ENCODE measurements at regions not wholly inside any gene's neighbourhood (a gene's known extent, or its start where the extent isn't known, plus 50 kb on each side); places are given as distances from the start of the nearest gene placed in this dataset.

DNA sequence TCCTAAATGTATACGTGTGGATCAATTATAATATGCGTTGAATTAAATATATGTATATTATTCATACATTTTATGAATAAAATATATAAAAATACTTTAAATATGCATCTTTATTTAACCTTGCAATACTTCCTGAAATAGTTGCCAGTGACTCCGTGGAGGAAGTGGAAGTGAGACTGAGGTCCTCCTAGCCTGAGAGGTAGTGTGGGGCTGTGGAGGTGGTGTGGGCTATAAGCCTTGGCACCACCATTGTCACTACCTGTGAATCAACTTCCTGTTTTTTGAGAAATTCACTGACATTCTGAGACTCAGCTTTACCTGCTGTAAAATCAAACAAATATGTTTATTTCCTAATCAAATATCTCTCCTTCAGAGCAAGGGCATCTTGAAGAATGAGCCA lies 514.2 kb downstream of the VRK1 start:
- no peak for DNase-seq

DNA sequence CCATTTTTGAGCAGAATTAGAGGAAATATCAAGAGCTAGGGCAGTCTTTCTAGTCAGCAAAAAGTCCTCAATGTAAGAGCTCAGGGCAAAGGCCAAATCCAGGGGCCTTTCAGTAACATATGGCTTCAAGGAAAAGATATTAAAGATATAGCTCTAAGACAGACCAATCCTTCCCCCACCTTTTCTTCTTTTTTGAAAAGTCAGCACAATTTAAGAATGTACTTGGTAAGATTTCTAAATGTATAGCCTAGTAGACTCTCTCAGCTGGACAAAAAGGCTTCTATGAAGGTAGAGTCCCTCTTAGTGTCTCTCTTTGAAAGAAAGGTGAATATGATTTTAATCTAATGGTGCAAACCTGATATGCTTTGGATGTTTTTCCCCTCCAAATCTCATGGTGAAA lies 515.7 kb downstream of the VRK1 start:
- DNase-seq, result no peak

DNA sequence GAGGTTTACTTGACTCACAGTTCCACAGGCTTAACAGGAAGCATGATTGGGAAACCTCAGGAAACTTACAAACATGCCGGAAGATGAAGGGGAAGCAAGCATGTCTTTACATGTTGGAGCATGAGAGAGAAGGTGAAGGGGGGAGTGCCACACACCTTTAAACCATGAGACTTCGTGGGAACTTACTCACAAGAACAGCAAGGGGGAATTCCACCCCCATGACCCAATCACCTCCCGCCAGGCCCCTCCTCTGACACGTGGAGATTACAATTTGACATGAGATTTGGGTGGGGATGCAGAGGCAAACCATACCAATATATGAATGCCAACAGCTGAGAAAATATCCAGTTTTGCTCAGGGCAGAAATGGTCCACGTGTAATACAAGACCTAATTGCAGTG lies 518.6 kb downstream of the VRK1 start:
- DNase-seq, result no peak

DNA sequence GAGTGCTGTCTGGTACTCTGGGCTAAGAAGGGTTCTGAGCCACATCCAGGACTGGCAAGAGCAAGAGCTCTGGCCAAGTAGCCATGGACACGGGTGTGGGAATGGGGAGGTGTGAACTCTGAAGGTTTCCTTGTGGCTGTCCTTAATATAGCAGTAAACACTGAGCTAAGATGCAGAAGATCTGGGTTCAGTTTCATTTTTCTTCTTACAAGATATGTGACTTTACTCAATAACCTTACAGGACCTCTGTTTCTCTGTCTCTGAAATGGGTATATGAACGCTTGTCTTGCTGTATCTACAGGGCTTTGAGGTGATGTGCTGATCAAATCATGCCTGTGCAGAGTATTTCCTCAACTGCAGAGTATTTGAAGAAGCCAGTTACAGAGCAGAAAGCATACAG lies 521.2 kb downstream of the VRK1 start:
- DNase-seq, result no peak

DNA sequence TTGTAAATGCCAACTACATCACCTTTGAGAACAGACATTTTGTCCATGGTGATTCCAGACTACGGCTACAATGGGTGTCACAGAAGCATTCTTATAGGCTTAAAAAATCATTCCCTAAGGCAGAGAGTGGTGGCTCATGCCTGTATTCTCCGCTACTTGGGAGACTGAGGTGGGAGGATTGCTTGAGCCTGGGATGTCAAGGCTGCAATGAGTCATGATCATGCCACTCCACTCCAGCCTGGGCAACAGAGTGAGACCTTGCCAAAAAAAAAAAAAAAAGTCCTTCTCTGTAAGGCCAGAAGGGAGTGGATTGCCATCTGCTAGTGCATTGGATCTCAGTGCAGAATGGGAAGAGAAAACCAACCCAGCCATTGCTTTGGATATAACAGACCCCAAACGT lies 522.5 kb downstream of the VRK1 start:
- DNase-seq, result no peak

DNA sequence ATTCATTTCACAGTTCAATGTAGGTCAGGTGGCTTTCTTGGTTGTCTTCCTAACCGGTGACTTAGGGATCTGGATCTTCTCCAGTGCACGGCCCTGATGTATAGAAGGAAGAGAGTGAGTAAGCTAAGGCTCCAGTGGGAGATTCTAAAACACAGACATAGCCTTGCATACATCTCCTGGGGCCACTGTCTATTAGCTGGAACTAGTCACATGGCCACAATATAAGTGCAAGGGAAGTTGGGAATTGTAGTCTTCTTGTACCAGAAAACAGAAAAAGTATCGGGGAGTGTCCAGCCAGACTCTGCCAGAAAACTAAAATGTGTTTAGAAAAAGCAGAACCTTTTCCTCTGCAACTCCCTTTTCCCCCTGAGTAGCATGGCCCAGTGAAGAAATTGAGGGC lies 531.6 kb downstream of the VRK1 start:
- no peak for DNase-seq

DNA sequence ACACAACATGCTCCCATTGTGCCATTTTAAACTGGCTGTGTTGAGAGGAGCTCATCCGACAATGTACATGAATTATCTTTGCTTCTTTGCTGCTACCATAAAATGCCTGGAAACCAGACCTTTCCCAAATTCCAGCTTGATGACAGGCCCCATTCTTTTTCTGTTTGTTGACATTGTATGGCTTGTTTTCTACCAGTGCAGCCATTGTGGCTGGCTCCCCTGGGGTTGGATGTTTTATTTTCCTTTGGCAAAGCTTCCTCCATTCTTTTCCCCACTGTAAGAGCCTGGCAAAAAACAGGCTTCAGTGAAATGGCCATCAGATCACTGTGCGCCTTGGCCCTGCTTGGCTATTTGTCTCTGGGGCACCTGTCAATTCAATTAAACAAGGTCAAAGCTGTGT lies 532.5 kb downstream of the VRK1 start:
- DNase-seq, result no peak

DNA sequence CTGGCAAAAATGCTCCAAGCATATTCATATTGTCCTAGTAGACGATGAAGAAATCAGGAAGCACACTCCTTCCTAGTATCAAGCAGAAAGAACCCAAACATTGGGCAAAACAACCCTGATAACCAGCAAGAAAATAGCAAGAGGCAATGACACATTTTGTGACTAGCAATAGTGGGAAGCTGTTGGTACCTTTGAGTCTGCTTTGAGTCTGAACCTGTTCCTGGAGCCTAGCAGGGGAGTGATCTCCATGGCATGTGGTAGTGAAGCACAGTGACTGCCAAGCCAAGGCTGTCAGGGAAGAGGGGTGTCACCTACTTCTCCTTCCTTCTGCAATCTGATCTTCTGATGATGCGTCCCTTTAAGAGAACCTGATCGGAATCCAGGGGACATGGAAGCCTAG lies 533.9 kb downstream of the VRK1 start:
- no peak for DNase-seq

DNA sequence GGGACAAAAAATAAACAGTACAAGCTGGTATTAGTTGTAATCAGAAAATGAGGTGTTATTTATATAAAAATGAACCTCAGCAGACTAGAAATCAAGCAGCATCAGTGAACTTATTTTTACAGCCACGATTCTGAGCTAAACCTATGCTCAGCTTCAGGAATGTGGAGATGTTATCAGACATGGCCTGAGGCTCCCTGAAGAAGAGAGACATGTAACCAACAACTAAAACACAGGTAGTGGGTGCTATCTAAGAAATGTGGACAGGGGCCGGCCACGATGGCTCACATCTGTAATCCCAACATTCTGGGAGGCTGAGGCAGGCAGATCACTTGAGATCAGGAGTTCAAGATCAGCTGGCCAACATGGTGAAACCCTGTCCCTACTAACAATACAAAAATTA lies 534.3 kb downstream of the VRK1 start:
- DNase-seq, result no peak

DNA sequence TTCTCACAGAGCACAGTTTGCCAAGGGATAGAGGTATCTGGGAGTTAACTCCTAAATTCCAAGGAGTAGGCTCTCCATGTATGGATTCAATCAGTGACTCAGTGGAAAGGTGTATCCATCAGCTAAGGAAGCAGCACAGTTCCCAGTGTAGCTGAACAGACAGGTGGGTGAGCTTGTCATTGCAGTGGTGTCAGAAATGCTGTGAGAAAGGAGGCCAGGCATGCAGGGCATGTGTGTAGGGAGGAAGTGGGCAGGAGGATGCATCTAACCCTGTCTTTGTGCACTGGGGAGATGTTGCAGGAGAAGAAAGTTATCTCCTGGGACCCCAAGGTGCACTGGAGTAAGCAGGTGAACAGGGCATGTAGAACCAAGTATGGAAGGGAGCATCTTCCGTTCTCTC lies 539.0 kb downstream of the VRK1 start:
- DNase-seq, result no peak

DNA sequence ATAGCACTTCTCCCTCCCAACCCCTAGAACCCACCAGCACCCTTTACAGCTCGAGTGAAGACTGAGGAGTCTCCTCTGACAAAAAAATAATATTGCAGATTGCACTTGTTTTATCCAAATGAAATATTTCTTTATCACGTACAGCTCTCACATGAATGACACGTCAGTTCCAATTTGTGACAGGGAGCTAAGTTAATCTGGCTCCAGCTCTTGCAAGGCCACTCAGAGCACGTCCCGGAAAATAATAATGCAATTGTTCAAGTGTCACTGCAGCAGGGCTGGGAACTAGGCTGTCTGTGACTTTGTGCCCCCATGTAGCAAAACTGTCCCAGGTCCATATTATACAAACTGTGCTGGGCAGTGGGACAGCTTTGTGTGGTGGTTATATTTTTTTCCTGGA lies 539.6 kb downstream of the VRK1 start:
- DNase-seq, result no peak

DNA sequence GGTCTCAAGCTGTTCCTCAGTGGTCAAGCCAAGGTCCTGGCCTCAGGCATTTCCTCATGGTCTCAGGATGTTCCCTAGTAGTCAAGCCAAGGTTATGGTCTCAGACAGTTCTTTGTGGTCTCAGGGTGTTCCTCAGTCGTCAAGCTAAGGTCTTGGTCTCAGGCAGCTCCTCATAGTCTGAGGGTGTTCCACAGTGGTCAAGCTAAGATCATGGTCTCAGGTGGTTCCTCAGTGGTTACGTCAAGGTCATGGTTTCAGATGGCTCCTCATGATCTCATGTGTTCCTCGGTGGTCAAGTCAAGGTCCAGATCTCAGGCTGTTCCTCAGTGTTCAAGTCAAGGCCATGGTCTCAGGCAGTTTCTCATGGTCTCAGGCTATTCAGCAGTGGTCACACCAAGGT lies 540.1 kb downstream of the VRK1 start:
- no peak for DNase-seq

DNA sequence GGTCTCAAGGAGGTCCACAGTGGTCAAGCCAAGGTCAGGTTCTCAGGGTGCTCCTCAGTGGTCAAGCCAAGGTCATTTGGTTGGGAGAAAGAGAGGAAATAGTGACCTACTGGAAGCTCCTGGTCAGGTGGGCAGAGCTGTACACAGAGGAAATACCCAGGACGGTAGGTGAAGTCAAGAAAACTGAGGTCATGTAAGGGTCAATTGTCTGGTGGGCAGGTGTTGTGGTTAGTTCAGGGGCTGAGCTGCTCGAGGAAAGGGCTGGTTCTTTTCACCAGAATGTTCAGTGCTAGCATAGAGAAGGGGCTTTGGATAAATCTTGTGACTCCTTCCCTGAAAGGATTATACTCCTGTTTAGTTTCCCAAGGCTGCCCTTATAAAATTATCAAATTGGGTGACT lies 540.5 kb downstream of the VRK1 start:
- DNase-seq, result no peak

DNA sequence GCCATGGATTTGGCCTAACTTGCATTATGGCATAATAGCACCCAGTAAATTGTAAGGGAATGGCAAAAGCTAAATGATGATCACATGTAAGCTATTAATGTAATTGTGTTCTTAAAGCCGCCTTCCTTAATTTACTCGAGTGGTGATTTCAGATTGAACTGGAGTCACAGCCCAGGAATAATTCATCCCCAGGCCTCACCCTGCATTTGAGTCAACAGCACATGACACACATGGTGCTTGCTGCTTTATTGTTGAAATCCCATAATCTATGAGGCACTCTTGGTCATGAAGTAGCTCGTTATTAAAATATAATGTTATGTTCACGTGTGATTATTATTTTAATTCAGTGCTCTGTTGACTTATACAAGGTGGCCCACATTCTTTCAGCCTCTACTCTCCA lies 547.5 kb downstream of the VRK1 start:
- no peak for DNase-seq

DNA sequence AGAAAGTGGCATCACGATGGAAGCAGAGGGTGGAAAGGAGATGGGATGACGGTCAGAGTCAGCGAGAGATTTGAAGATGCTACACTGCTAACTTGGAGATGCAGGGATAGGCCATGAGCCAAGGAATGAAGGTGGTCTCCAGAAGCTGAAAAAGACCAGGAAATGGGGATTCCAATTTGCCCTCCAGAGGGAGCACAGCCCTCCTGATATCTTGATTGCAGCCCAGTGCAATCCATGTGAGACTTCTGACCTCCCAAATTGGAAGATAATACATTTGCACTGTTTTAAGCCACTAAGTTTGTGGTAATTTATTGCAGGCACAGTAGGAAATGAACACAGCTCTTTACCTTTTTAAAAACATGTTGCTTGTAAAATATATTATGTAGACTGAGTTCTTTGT lies 549.5 kb downstream of the VRK1 start:
- DNase-seq, result no peak

DNA sequence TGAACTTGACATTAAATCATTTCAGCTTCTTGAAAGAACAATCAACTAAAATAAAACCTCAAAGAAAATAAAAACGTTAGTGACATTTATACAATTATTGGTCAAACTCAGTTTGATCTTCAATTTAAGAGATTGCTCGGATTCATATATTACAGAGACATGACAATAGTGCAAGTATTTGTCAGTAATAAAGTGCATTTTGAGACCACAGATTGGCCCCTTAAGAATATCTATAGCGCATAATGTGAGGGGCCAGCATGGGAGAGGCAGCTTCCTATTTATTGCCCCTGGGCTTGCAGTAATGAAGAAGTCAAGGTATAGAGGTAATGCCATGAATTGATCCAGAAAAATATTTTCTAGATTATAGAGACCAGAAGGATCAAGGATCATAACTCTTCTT lies 552.3 kb downstream of the VRK1 start:
- DNase-seq, result no peak

DNA sequence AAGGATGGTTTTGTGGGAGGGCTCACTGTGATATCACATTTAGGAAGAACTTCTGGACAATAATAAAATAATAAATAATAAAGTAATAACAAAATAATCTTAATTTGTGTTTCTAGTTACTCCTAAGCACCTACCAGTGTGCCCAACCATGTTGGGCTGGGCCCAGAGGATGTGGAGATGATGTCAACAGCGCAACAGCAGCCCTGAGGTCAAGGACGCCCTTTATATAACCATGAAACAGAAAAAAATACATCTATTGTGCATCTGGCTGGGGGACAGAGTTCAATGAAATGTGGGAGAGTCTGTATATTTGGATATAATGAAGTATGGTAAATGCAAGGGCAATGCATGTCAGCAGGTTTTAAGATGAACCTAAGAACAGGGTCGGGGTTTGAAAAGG lies 552.8 kb downstream of the VRK1 start:
- no peak for DNase-seq

DNA sequence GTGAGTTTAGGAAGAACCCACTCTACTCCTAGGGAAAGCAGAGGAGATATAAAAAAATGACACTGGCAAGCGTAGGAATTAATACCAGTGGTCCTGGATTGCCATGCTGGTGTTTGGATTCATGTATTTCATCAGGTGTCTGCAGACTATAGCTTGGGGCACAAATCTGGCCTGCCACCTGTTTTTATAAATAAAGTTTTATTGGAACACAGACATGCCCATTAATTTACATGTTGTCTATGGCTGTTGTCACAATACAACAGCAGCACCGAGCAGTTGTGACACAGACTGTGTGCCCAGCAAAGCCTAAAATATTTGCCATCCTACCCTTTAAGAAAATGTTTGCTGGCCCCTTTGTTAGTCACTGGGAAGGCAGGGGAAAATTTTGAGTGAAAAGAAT lies 553.2 kb downstream of the VRK1 start:
- no peak for DNase-seq

DNA sequence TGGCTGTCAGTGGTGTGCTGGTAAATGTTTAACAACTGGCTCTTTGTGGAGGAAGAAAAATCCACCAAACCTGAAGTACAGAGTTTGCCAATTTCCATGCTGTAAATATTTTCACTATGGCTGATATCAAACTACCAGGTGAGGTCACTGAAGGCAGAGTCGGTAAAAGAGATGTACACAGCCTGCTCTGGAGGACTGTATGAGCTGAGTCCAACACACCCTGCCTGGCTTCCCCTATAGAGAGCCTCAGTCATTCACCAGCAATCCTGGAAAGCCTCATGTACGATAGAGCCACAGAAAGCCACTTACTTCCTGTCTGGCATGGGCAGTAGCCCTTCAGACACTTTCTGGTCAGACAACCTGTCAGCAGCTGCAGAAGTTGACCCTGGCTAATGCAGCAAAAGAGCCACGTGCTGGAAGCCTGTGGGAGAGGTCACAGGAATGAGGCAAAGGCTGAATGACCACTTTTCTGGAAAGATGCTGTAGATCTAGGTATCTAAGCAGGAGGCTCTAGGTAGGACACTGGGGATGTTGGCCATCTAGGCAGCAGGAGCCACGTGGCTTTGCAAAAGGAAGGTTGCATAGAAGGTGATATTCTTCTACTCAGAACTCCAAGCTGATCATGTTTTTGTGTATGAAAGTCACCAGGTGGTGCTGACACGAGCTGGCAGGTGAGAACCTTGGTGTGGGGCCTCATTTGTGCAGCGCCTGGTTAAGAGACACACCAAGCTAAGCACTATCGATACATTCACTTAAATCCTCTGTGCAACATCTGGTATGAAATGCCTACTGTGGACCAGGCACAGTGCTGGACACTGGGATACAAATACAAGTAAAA lies 553.9 kb downstream of the VRK1 start:
- no peak for DNase-seq

DNA sequence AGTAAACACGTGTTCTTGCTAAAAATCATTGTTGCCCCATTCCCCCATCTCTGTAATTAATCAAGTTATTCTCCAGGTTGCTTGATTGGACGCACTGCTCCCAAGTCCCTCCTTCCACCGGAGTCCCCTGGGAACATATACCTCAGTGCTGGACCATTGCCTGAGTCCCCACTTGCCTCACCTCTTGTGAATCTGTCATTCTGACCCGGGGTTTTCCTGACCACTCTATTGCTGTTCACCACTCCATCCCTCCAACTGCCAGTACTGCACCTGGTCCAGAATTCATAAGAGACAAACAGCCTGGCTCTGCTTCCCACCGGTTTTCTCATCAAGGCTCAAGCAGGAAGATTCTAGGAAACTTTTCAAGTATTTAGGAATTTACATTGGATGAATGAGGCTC lies 555.9 kb downstream of the VRK1 start:
- no peak for DNase-seq

DNA sequence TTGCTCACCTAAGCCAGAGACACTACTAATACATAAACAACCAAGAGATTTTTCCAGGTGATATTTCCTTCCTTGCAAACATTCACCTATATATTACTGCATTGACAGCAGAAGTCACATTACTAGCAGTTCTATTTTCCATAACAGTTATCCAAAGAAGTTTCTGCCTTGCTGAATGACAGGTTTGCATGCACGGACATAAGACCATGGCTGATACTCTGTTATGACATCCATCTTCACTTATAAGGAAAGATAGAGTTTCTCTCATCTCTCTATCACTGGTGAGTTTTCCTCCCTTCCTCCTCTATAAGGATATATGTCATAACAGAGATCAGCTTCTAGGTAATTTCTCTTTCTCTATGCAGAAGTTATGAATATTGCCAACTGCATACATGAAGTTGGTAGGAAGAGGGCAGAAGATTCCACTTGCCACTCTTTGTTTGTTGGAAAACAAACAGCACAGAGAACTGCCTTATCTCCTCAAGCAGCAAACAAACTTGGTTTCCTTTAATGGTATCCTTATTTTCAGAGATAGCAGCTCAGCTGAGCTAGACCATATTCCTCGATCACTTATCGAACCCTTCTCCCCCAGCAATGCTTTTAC lies 557.0 kb downstream of the VRK1 start:
- no peak for DNase-seq

DNA sequence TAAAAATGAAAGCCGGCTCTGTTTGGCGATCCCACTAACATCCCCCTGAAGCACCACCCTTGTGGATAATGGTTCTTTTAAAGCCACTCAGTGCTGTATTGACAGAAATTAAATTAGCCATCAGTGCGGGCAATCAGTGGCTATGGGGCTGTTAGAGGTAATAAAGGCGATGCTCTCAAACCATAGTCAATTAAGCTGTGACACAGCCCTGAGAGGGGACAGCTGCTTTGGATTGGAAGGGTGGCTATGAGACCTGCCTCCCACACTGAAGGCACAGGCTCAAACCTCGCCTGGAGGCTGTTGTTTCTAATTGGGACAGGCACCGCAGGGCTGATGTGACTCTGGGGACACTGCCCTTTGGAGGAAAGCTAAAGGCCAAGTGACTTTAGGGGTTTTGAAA lies 562.2 kb downstream of the VRK1 start:
- DNase-seq, result no peak

DNA sequence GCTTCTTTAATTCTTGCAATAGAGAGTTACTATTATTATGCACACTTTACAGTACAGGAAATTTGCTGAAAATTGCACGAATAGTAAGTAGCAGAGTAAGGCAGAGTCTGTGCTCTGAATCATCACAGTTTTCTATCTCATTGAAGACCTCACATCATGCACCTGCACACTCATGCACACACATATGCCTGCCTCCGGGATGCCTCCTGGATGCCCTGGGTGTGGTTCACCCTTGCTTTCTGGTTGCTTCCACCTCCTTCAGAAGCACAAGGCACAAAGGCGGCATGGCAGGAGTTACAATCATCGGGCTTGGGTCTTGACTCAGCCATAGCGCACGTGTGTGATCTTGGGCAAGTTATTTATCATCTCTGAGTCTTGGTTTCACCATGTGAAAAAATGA lies 564.0 kb downstream of the VRK1 start:
- DNase-seq, result no peak

DNA sequence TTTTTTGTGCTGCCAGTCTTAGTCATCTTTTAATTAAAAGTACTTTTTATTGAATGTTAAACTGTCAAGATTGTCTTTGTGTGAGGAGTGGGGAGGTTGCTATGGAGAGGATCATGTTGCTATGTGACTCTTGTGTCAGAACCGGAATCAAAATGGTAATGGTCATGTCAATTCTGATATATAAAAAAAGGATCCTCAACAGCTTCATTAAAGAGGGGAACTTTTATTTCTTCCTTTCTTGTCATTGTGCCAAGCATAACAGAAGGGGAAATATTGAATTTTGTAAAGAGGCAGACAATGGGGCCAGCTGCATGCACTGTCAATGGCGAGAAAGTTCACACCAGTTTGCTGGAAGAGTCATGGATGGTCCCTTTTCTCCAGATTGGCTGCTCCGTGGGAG lies 564.8 kb downstream of the VRK1 start:
- no peak for DNase-seq

DNA sequence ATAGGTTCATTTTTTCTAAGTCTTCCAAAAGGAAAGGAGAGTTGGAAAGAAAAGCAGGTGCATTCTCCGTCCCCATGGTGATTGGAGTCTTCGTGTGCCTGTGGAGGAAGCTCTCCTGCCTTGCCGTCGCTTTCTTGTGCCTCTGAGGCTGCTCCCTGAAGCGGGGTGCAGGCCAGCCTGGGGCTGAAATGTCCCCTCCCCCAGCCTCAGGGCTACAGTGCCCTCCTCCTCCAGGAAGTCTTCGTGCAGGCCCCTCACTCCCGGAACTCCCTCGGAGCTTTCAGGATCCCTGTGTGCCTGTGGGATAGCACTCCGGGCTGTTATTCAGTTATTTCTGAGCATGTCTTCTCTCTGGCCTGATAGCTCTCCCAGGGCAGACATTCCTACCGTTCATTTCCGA lies 569.2 kb downstream of the VRK1 start:
- no peak for DNase-seq
